ENCODE measurements at regions not wholly inside any gene's neighbourhood (a gene's known extent, or its start where the extent isn't known, plus 50 kb on each side); places are given as distances from the start of the nearest gene placed in this dataset.

DNA sequence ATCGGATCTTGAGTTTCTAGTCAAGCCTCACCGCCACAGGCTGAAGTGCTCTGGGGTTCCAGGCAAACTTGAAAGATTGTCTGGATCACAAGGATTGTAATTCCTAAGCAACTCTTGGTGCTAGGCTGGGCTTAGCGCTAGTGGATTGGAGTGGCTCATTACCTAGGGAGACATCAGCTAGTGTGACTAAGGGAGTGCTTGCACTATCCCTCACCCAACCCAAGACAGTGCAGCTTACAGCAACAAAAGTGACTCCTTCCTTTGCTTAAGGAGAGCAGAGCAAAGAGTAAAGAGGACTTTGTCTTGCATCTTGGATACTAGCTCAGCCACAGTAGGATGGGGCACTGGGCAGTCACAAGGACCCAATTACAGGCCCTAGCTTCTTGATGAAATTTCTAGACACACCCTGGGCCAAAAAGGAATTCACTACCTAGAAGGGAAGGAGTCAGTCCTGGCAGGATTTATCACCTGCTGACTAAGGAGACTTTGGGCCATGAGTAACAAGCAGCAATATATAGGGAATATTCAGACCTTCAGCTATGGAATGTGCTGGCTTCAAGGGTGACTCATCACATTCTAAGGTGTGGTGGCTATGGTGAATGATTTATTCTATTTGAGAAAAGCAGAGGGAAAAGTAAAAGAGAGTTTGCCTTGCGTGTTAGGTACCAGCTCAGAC, 1212.4 kb downstream of the PCDH18 start:
- Histone ChIP-seq H3K4me1 (no peaks in the 10 kb centered on the region), H3K36me3 (no peaks in the 10 kb centered on the region), H3K27me3 (no peaks in the 10 kb centered on the region), H3K4me3 (replicated peaks in 1 of 3) (no peak overlapping the region), H3K27ac (no peak overlapping the region), H3K9me3 (no peaks in the 10 kb centered on the region)
- WGBS, 2 donors = 93 to 95% methylated on average over 4 of the region's 4 CpGs
- TF ChIP-seq, protein P1, sequence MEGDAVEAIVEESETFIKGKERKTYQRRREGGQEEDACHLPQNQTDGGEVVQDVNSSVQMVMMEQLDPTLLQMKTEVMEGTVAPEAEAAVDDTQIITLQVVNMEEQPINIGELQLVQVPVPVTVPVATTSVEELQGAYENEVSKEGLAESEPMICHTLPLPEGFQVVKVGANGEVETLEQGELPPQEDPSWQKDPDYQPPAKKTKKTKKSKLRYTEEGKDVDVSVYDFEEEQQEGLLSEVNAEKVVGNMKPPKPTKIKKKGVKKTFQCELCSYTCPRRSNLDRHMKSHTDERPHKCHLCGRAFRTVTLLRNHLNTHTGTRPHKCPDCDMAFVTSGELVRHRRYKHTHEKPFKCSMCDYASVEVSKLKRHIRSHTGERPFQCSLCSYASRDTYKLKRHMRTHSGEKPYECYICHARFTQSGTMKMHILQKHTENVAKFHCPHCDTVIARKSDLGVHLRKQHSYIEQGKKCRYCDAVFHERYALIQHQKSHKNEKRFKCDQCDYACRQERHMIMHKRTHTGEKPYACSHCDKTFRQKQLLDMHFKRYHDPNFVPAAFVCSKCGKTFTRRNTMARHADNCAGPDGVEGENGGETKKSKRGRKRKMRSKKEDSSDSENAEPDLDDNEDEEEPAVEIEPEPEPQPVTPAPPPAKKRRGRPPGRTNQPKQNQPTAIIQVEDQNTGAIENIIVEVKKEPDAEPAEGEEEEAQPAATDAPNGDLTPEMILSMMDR (IDR thresholded peaks at IDR 0.05) = no peak
- TF ChIP-seq POLR2A (IDR thresholded peaks at IDR 0.05) = no peak
- no peak for DNase-seq
- intact Hi-C loops (cut with DNase I) = no loop called here

DNA sequence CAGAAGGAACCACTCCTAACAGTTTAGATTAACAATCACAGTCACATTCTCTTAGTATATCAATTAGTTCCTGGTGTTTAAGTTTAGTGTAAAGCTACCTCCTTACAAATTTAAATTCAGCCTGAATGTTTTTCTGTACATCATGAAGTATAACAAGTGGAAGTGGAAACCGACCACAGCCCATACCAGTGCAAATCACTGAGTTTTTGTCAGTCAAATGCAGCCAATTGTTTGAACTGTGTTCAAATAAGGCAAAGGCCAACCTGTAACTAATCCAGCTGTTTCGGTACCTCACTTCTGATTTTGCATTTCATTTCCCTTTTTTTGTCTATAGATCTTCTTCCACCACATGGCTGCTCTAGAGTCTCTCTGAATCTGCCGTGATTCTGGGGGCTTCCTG, 1215.3 kb downstream of the PCDH18 start:
- DNase-seq = no peak
- no peaks in the 10 kb centered on the region for H3K36me3 ChIP-seq
- no peak overlapping the region for H3K4me3 ChIP-seq (replicated peaks in 1 of 3)
- no peak overlapping the region for H3K27ac ChIP-seq
- H3K9me3 ChIP-seq = no peaks in the 10 kb centered on the region
- H3K4me1 ChIP-seq = no peaks in the 10 kb centered on the region
- TF ChIP-seq, protein P1 (IDR thresholded peaks at IDR 0.05) = no peak
- TF ChIP-seq POLR2A (IDR thresholded peaks at IDR 0.05) = no peak
- intact Hi-C loops (cut with DNase I) = no loop called here
- 80 to 88% methylated on average over 3 of the region's 3 CpGs for WGBS, 2 donors
- no peaks in the 10 kb centered on the region for H3K27me3 ChIP-seq

DNA sequence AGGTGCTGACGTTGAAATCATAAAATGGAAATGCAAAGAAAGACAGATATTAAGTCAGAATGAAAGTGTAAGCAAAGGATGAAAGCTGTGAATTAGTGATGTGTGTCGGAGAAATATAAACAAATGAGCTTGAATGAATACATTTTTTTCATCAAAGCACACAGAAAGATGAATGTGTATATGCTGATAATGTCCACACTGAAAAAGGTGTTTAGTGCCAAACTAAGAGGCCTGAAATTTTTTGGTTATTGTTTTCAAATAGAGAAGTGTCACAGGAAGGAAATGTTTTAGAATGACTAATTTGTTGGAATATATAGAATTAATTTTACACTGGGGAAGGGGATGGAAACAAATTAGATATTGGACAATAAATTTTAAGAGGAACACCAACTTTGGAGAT, 1217.6 kb downstream of the PCDH18 start:
- Histone ChIP-seq H3K9me3 (no peaks in the 10 kb centered on the region), H3K27ac (no peak overlapping the region), H3K27me3 (no peaks in the 10 kb centered on the region), H3K4me3 (replicated peaks in 1 of 3) (no peak overlapping the region), H3K36me3 (no peaks in the 10 kb centered on the region), H3K4me1 (no peaks in the 10 kb centered on the region)
- DNase-seq = no peak
- TF ChIP-seq, protein P1 (IDR thresholded peaks at IDR 0.05) = no peak
- TF ChIP-seq POLR2A (IDR thresholded peaks at IDR 0.05) = no peak
- intact Hi-C loops (cut with DNase I) = no loop called here
- 70 to 71% methylated on average over 2 of the region's 2 CpGs for WGBS, 2 donors

DNA sequence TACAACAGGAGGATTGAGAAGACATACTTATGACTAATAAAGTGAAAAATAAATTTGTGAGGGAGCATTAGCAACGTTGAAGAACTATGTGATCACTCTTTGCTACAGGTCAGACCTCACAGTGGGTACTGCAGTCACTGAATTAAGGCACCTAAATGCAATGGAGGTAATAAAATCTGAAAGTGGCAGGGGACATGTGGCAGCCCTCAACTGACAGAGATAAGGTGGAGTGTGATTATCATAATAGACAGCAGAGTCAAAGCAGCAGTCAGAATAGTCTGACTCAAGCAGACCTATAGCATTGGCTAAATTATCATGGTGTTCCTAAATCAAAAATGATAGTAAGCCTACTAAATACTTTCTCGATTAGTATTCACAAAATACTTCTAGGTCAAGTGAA, 1220.5 kb downstream of the PCDH18 start:
- Histone ChIP-seq H3K4me1 (no peaks in the 10 kb centered on the region), H3K27me3 (no peaks in the 10 kb centered on the region), H3K27ac (no peak overlapping the region), H3K36me3 (no peaks in the 10 kb centered on the region), H3K4me3 (replicated peaks in 1 of 3) (no peak overlapping the region), H3K9me3 (no peaks in the 10 kb centered on the region)
- no peak for TF ChIP-seq POLR2A (IDR thresholded peaks at IDR 0.05)
- TF ChIP-seq, protein P1 (IDR thresholded peaks at IDR 0.05) = no peak
- intact Hi-C loops (cut with DNase I) = no loop called here
- no peak for DNase-seq
- 71 to 75% methylated on average over 2 of the region's 2 CpGs for WGBS, 2 donors

DNA sequence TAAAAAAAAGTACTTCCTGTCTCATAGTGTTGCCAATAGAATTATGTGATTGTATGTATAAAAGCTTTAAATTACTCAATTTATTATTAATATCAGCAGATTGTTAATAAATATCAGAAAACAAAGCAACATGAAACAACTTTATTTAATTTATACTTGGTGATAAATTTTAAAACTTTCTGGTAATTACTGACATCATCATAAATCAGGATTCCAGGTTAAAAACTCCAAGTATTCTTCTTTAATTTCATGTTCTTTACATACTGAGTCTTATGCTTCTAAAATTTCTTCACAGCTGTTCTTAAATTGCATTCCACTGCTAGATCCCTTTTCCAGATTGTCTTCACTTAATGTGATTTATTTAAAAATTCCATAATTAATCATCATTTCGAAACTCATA, 1224.5 kb downstream of the PCDH18 start:
- no peak overlapping the region for H3K4me3 ChIP-seq (replicated peaks in 1 of 3)
- H3K4me1 ChIP-seq = no peaks in the 10 kb centered on the region
- WGBS, 2 donors = 81 to 91% methylated on average over 1 of the region's 1 CpG
- H3K9me3 ChIP-seq = no peaks in the 10 kb centered on the region
- H3K36me3 ChIP-seq = no peaks in the 10 kb centered on the region
- TF ChIP-seq, protein P1 (IDR thresholded peaks at IDR 0.05) = no peak
- TF ChIP-seq POLR2A (IDR thresholded peaks at IDR 0.05) = no peak
- intact Hi-C loops (cut with DNase I) = no loop called here
- no peak overlapping the region for H3K27ac ChIP-seq
- no peak for DNase-seq
- H3K27me3 ChIP-seq = no peaks in the 10 kb centered on the region
